ENCODE measurements at regions not wholly inside any gene's neighbourhood (a gene's known extent, or its start where the extent isn't known, plus 50 kb on each side); places are given as distances from the start of the nearest gene placed in this dataset.

GRCh38 chr3:76912841-76913383 lies 127.0 kb upstream of the ROBO2 start:
- ATAC-seq, result no peak
- no peaks in the 10 kb centered on the region for H3K4me1 ChIP-seq (ENCODE audit: control insufficient read depth, insufficient read depth, low read length)
- H3K27me3 ChIP-seq (ENCODE audit: control insufficient read depth, insufficient read depth), result no peaks in the 10 kb centered on the region
- intact Hi-C loops (cut with DNase I), result no loop called here
- H3K4me3 ChIP-seq (ENCODE audit: low read length), result no peak overlapping the region
- 50% methylated on average over 12 of the region's 12 CpGs for WGBS
- no peaks in the 10 kb centered on the region for H3K9me3 ChIP-seq (ENCODE audit: control insufficient read depth, low read length)
- DNase-seq, result no peak
- no peak overlapping the region for H3K27ac ChIP-seq (ENCODE audit: low read length)

- ATAC-seq, result no peak
- Histone ChIP-seq H3K9me3 (ENCODE audit: control insufficient read depth, low read length) (no peaks in the 10 kb centered on the region), H3K4me3 (ENCODE audit: low read length) (no peak overlapping the region), H3K27me3 (ENCODE audit: control insufficient read depth, insufficient read depth) (no peaks in the 10 kb centered on the region), H3K4me1 (ENCODE audit: control insufficient read depth, insufficient read depth, low read length) (no peaks in the 10 kb centered on the region), H3K27ac (ENCODE audit: low read length) (no peak overlapping the region)
- 86% methylated on average over 3 of the region's 3 CpGs for WGBS
- DNase-seq, result no peak
- intact Hi-C loops (cut with DNase I), result no loop called here
Measured at GRCh38 chr3:76917436-76917835, 122.5 kb upstream of the ROBO2 start.

- Histone ChIP-seq H3K4me1 (ENCODE audit: control insufficient read depth, insufficient read depth, low read length) (no peaks in the 10 kb centered on the region), H3K4me3 (ENCODE audit: low read length) (no peak overlapping the region), H3K27ac (ENCODE audit: low read length) (no peak overlapping the region), H3K27me3 (ENCODE audit: control insufficient read depth, insufficient read depth) (no peaks in the 10 kb centered on the region), H3K9me3 (ENCODE audit: control insufficient read depth, low read length) (no peaks in the 10 kb centered on the region)
- intact Hi-C loops (cut with DNase I), result no loop called here
- ATAC-seq (no peak), DNase-seq (no peak)
Measured at GRCh38 chr3:76920511-76920910, 119.4 kb upstream of the ROBO2 start.

- Histone ChIP-seq H3K4me3 (ENCODE audit: low read length) (no peak overlapping the region), H3K4me1 (ENCODE audit: control insufficient read depth, insufficient read depth, low read length) (no peaks in the 10 kb centered on the region), H3K9me3 (ENCODE audit: control insufficient read depth, low read length) (no peaks in the 10 kb centered on the region), H3K27ac (ENCODE audit: low read length) (no peak overlapping the region), H3K27me3 (ENCODE audit: control insufficient read depth, insufficient read depth) (no peaks in the 10 kb centered on the region)
- DNase-seq (no peak), ATAC-seq (no peak)
- intact Hi-C loops (cut with DNase I), result no loop called here
- WGBS, result 32% methylated on average over 1 of the region's 1 CpG
Measured at GRCh38 chr3:76923485-76923884, 116.4 kb upstream of the ROBO2 start.

- DNase-seq (no peak), ATAC-seq (no peak)
- no peaks in the 10 kb centered on the region for H3K27me3 ChIP-seq (ENCODE audit: control insufficient read depth, insufficient read depth)
- H3K4me3 ChIP-seq (ENCODE audit: low read length), result no peak overlapping the region
- no peaks in the 10 kb centered on the region for H3K9me3 ChIP-seq (ENCODE audit: control insufficient read depth, low read length)
- H3K4me1 ChIP-seq (ENCODE audit: control insufficient read depth, insufficient read depth, low read length), result no peaks in the 10 kb centered on the region
- intact Hi-C loops (cut with DNase I), result no loop called here
- H3K27ac ChIP-seq (ENCODE audit: low read length), result no peak overlapping the region
- WGBS, result 58% methylated on average over 2 of the region's 2 CpGs
Measured at GRCh38 chr3:76930712-76931111, 109.2 kb upstream of the ROBO2 start.

GRCh38 chr3:76933245-76933644 lies 106.7 kb upstream of the ROBO2 start:
- Histone ChIP-seq H3K27ac (ENCODE audit: low read length) (no peak overlapping the region), H3K4me3 (ENCODE audit: low read length) (no peak overlapping the region), H3K27me3 (ENCODE audit: control insufficient read depth, insufficient read depth) (no peaks in the 10 kb centered on the region), H3K9me3 (ENCODE audit: control insufficient read depth, low read length) (no peaks in the 10 kb centered on the region), H3K4me1 (ENCODE audit: control insufficient read depth, insufficient read depth, low read length) (no peaks in the 10 kb centered on the region)
- no peak for ATAC-seq
- WGBS, result 91% methylated on average over 1 of the region's 1 CpG
- intact Hi-C loops (cut with DNase I), result no loop called here
- DNase-seq, result no peak

GRCh38 chr3:76938962-76939361 lies 100.9 kb upstream of the ROBO2 start:
- ATAC-seq (no peak), DNase-seq (no peak)
- Histone ChIP-seq H3K4me3 (ENCODE audit: low read length) (no peak overlapping the region), H3K9me3 (ENCODE audit: control insufficient read depth, low read length) (no peaks in the 10 kb centered on the region), H3K27me3 (ENCODE audit: control insufficient read depth, insufficient read depth) (no peaks in the 10 kb centered on the region), H3K4me1 (ENCODE audit: control insufficient read depth, insufficient read depth, low read length) (no peaks in the 10 kb centered on the region), H3K27ac (ENCODE audit: low read length) (no peak overlapping the region)
- intact Hi-C loops (cut with DNase I), result no loop called here

- WGBS, result 87% methylated on average over 15 of the region's 15 CpGs
- DNase-seq (no peak), ATAC-seq (no peak)
- intact Hi-C loops (cut with DNase I), result no loop called here
- Histone ChIP-seq H3K27me3 (ENCODE audit: control insufficient read depth, insufficient read depth) (no peaks in the 10 kb centered on the region), H3K4me3 (ENCODE audit: low read length) (no peak overlapping the region), H3K4me1 (ENCODE audit: control insufficient read depth, insufficient read depth, low read length) (no peaks in the 10 kb centered on the region), H3K27ac (ENCODE audit: low read length) (no peak overlapping the region), H3K9me3 (ENCODE audit: control insufficient read depth, low read length) (no peaks in the 10 kb centered on the region)
Measured at GRCh38 chr3:76940181-76940770, 99.6 kb upstream of the ROBO2 start.

GRCh38 chr3:76941376-76941775 lies 98.5 kb upstream of the ROBO2 start:
- 85% methylated on average over 4 of the region's 4 CpGs for WGBS
- Histone ChIP-seq H3K4me3 (ENCODE audit: low read length) (no peak overlapping the region), H3K4me1 (ENCODE audit: control insufficient read depth, insufficient read depth, low read length) (no peaks in the 10 kb centered on the region), H3K9me3 (ENCODE audit: control insufficient read depth, low read length) (no peaks in the 10 kb centered on the region), H3K27ac (ENCODE audit: low read length) (no peak overlapping the region), H3K27me3 (ENCODE audit: control insufficient read depth, insufficient read depth) (no peaks in the 10 kb centered on the region)
- no peak for ATAC-seq
- no peak for DNase-seq
- intact Hi-C loops (cut with DNase I), result no loop called here

GRCh38 chr3:76942101-76942500 lies 97.8 kb upstream of the ROBO2 start:
- DNase-seq (no peak), ATAC-seq (no peak)
- Histone ChIP-seq H3K27ac (ENCODE audit: low read length) (no peak overlapping the region), H3K9me3 (ENCODE audit: control insufficient read depth, low read length) (no peaks in the 10 kb centered on the region), H3K4me1 (ENCODE audit: control insufficient read depth, insufficient read depth, low read length) (no peaks in the 10 kb centered on the region), H3K4me3 (ENCODE audit: low read length) (no peak overlapping the region), H3K27me3 (ENCODE audit: control insufficient read depth, insufficient read depth) (no peaks in the 10 kb centered on the region)
- intact Hi-C loops (cut with DNase I), result no loop called here
- WGBS, result 34% methylated on average over 2 of the region's 2 CpGs

GRCh38 chr3:76943058-76943457 lies 96.8 kb upstream of the ROBO2 start:
- Histone ChIP-seq H3K27me3 (ENCODE audit: control insufficient read depth, insufficient read depth) (no peaks in the 10 kb centered on the region), H3K4me3 (ENCODE audit: low read length) (no peak overlapping the region), H3K9me3 (ENCODE audit: control insufficient read depth, low read length) (no peaks in the 10 kb centered on the region), H3K27ac (ENCODE audit: low read length) (no peak overlapping the region), H3K4me1 (ENCODE audit: control insufficient read depth, insufficient read depth, low read length) (no peaks in the 10 kb centered on the region)
- ATAC-seq, result no peak
- intact Hi-C loops (cut with DNase I), result no loop called here
- DNase-seq, result no peak
- WGBS, result 39% methylated on average over 3 of the region's 3 CpGs

- intact Hi-C loops (cut with DNase I), result no loop called here
- ATAC-seq (no peak), DNase-seq (no peak)
- 68% methylated on average over 3 of the region's 3 CpGs for WGBS
- Histone ChIP-seq H3K4me3 (ENCODE audit: low read length) (no peak overlapping the region), H3K27ac (ENCODE audit: low read length) (no peak overlapping the region), H3K9me3 (ENCODE audit: control insufficient read depth, low read length) (no peaks in the 10 kb centered on the region), H3K27me3 (ENCODE audit: control insufficient read depth, insufficient read depth) (no peaks in the 10 kb centered on the region), H3K4me1 (ENCODE audit: control insufficient read depth, insufficient read depth, low read length) (no peaks in the 10 kb centered on the region)
Measured at GRCh38 chr3:76943671-76944070, 96.2 kb upstream of the ROBO2 start.
